Fibroblast of skin of left quadriceps (primary cell): ENCODE measurements at regions not wholly inside any gene's neighbourhood (a gene's known extent, or its start where the extent isn't known, plus 50 kb on each side); places are given as distances from the start of the nearest gene placed in this dataset.
"Not testable (repeated sequence)": the region's sequence is repeated elsewhere in the genome, so short reads cannot be mapped to it uniquely, and the experiment has no call there.

Experiments used
- DNase-seq, 2 experiments: peaks; one replicate each; pipeline ENCODE4 v3.0.0-alpha.2; 2013; ENCODE audit warnings: low read depth in 2 of 2

GRCh38 chr12:116360579-116361413 is 83.3 kb upstream of the MED13L start:
- DNase-seq = no peak

- no peak for DNase-seq
These were observed 84.1 kb upstream of the MED13L start for GRCh38 chr12:116361414-116362223.

- DNase-seq = no peak
These were observed 87.6 kb upstream of the MED13L start for GRCh38 chr12:116365114-116365513.

- DNase-seq = no peak
These were observed 88.3 kb upstream of the MED13L start for GRCh38 chr12:116365606-116366455.

- DNase-seq = no peak
These were observed 88.9 kb upstream of the MED13L start for GRCh38 chr12:116366456-116366776.

GRCh38 chr12:116366824-116367223 is 89.3 kb upstream of the MED13L start:
- no peak for DNase-seq

- no peak for DNase-seq
These were observed 91.0 kb upstream of the MED13L start for GRCh38 chr12:116368196-116369194.

- peak; percentile 89 to 91 for DNase-seq
These were observed 92.5 kb upstream of the MED13L start for GRCh38 chr12:116370004-116370404.

- no peak for DNase-seq
These were observed 93.5 kb upstream of the MED13L start for GRCh38 chr12:116370886-116371580.

GRCh38 chr12:116372815-116373214 is 95.3 kb upstream of the MED13L start:
- no peak for DNase-seq

- DNase-seq = no peak
These were observed 96.2 kb upstream of the MED13L start for GRCh38 chr12:116373572-116374206.

- DNase-seq = no peak
These were observed 96.7 kb upstream of the MED13L start for GRCh38 chr12:116374207-116374606.

GRCh38 chr12:116375278-116375842 is 97.9 kb upstream of the MED13L start:
- no peak for DNase-seq

- DNase-seq = peak in 1 of 2 experiments; percentile 53
These were observed 99.1 kb upstream of the MED13L start for GRCh38 chr12:116376354-116377193.

GRCh38 chr12:116377194-116377571 is 99.7 kb upstream of the MED13L start:
- DNase-seq = not testable (repeated sequence)

- no peak for DNase-seq
These were observed 100.5 kb upstream of the MED13L start for GRCh38 chr12:116378002-116378401.

GRCh38 chr12:116380108-116380507 is 102.6 kb upstream of the MED13L start:
- DNase-seq = no peak

GRCh38 chr12:116380740-116381139 is 103.2 kb upstream of the MED13L start:
- not testable (repeated sequence) for DNase-seq
